ENCODE measurements at regions not wholly inside any gene's neighbourhood (a gene's known extent, or its start where the extent isn't known, plus 50 kb on each side); places are given as distances from the start of the nearest gene placed in this dataset.

DNA sequence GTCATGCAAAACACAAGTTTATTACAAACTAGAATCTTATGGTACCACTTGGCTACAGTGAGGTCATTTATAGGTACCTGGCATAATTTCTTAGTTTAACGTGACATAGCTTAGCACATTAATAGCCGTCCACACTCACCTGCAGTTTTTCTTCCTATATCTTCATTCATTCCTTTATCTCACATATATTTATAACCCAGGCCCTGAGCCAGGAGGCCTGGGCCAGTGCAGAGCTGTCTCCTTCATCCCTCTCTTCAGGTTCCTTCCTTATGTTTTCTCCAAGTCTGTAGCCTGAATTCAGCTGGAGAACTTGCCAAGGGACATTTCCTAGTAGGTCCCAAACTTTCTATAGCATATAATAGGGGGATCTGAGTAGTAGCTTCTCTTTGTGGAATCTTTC is 367.9 kb upstream of the SGCD start:
- Histone ChIP-seq H3K79me2 (ENCODE audit: control insufficient read depth in 1 of 2, insufficient read depth in 2 of 2, low read length in 2 of 2) (no peaks in the 10 kb centered on the region), H3K4me2 (ENCODE audit: insufficient read depth in 1 of 2, low read depth in 2 of 2, low read length in 2 of 2) (no peak overlapping the region), H4K8ac (ENCODE audit: extremely low read depth, insufficient read depth, low read length) (no peak overlapping the region), H3K4me1 (replicated peaks in 1 of 4; ENCODE audit: control insufficient read depth in 3 of 4, insufficient read depth in 4 of 4, low read length in 3 of 4) (no peaks in the 10 kb centered on the region), H3K14ac (ENCODE audit: insufficient read length) (no peak overlapping the region), H3K23ac (ENCODE audit: insufficient read length) (no peak overlapping the region), H2BK5ac (ENCODE audit: low read depth, low read length) (no peak overlapping the region), H2BK15ac (ENCODE audit: low read length) (no peak overlapping the region), H4K5ac (ENCODE audit: insufficient read length, low read depth, low read length) (no peak overlapping the region), H2BK120ac (replicated peaks; ENCODE audit: low read depth, low read length) (no peak overlapping the region), H4K91ac (replicated peaks; ENCODE audit: insufficient read length, low read length) (no peak overlapping the region), H3K36me3 (ENCODE audit: control insufficient read depth in 2 of 4, insufficient read depth in 4 of 4, low read length in 3 of 4) (no peaks in the 10 kb centered on the region), H3K27ac (ENCODE audit: low read depth, low read length) (no peak overlapping the region), H3K18ac (ENCODE audit: extremely low read depth, low read length) (no peak overlapping the region), H2BK20ac (ENCODE audit: low read length) (no peak overlapping the region), H2AFZ (ENCODE audit: low read length) (no peak overlapping the region), H3K4me3 (ENCODE audit: extremely low read depth in 1 of 4, insufficient read depth in 2 of 4, low read depth in 3 of 4, low read length in 4 of 4) (no peak overlapping the region), H2AK5ac (ENCODE audit: low read depth, low read length) (no peak overlapping the region), H3K23me2 (ENCODE audit: low read depth, low read length) (no peaks in the 10 kb centered on the region), H3K27me3 (replicated peaks in 1 of 4; ENCODE audit: control insufficient read depth in 3 of 4, extremely low read depth in 1 of 4, insufficient read depth in 3 of 4, low read length in 3 of 4) (no peaks in the 10 kb centered on the region), H3K9me3 (ENCODE audit: insufficient read depth in 2 of 2, low read depth in 1 of 2, low read length in 1 of 2) (no peaks in the 10 kb centered on the region), H3K4ac (replicated peaks; ENCODE audit: insufficient read length, low read depth, low read length) (no peak overlapping the region), H3K9ac (replicated peaks in 1 of 4; ENCODE audit: extremely low read depth in 1 of 4, low read depth in 3 of 4, low read length in 3 of 4) (no peak overlapping the region), H4K20me1 (replicated peaks in 1 of 2; ENCODE audit: control insufficient read depth in 1 of 2, insufficient read depth in 2 of 2, low read length in 2 of 2) (no peaks in the 10 kb centered on the region), H2BK12ac (ENCODE audit: low read depth, low read length) (no peak overlapping the region), H3K79me1 (ENCODE audit: low read depth, low read length) (no peaks in the 10 kb centered on the region), H3K56ac (replicated peaks; ENCODE audit: insufficient read length, low read depth, low read length) (no peak overlapping the region)
- DNase-seq (ENCODE audit: low read depth in 1 of 2, low spot score in 2 of 2), result no peak
- 87 to 100% methylated on average over 1 to 2 of the region's 2 CpGs for WGBS, 2 experiments (ENCODE audit: extremely low coverage in 1 of 2, insufficient coverage in 1 of 2, insufficient read length in 1 of 2, insufficient replicate concordance in 2 of 2, low coverage in 1 of 2, low lambda C conversion rate in 2 of 2, missing lambda C conversion rate in 1 of 2)
- ChIA-PET POLR2A (ENCODE audit: partially characterized antibody) (no interaction called here), CTCF (ENCODE audit: partially characterized antibody) (interaction anchor here (0.7 to 3.0 kb wide), 3 partner anchors 15 to 976 kb away, joined by 3 to 10 read pairs (median 3); no protein-coding TSS in a partner anchor)
- TF ChIP-seq, protein P1, sequence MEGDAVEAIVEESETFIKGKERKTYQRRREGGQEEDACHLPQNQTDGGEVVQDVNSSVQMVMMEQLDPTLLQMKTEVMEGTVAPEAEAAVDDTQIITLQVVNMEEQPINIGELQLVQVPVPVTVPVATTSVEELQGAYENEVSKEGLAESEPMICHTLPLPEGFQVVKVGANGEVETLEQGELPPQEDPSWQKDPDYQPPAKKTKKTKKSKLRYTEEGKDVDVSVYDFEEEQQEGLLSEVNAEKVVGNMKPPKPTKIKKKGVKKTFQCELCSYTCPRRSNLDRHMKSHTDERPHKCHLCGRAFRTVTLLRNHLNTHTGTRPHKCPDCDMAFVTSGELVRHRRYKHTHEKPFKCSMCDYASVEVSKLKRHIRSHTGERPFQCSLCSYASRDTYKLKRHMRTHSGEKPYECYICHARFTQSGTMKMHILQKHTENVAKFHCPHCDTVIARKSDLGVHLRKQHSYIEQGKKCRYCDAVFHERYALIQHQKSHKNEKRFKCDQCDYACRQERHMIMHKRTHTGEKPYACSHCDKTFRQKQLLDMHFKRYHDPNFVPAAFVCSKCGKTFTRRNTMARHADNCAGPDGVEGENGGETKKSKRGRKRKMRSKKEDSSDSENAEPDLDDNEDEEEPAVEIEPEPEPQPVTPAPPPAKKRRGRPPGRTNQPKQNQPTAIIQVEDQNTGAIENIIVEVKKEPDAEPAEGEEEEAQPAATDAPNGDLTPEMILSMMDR (IDR thresholded peaks at IDR 0.05; ENCODE audit: control extremely low read depth in 1 of 3, insufficient read depth in 1 of 3, low read depth in 1 of 3, low read length in 3 of 3), result no peak
- TF ChIP-seq, protein P2, sequence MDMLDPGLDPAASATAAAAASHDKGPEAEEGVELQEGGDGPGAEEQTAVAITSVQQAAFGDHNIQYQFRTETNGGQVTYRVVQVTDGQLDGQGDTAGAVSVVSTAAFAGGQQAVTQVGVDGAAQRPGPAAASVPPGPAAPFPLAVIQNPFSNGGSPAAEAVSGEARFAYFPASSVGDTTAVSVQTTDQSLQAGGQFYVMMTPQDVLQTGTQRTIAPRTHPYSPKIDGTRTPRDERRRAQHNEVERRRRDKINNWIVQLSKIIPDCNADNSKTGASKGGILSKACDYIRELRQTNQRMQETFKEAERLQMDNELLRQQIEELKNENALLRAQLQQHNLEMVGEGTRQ (IDR thresholded peaks at IDR 0.05; ENCODE audit: low read length), result no peak
- TF ChIP-seq TCF12 (IDR thresholded peaks at IDR 0.05; ENCODE audit: low read depth, low read length), result no peak
- FAIRE-seq, result no peak

Data from H1 (cell line).